ENCODE measurements at regions not wholly inside any gene's neighbourhood (a gene's known extent, or its start where the extent isn't known, plus 50 kb on each side); places are given as distances from the start of the nearest gene placed in this dataset.

DNA sequence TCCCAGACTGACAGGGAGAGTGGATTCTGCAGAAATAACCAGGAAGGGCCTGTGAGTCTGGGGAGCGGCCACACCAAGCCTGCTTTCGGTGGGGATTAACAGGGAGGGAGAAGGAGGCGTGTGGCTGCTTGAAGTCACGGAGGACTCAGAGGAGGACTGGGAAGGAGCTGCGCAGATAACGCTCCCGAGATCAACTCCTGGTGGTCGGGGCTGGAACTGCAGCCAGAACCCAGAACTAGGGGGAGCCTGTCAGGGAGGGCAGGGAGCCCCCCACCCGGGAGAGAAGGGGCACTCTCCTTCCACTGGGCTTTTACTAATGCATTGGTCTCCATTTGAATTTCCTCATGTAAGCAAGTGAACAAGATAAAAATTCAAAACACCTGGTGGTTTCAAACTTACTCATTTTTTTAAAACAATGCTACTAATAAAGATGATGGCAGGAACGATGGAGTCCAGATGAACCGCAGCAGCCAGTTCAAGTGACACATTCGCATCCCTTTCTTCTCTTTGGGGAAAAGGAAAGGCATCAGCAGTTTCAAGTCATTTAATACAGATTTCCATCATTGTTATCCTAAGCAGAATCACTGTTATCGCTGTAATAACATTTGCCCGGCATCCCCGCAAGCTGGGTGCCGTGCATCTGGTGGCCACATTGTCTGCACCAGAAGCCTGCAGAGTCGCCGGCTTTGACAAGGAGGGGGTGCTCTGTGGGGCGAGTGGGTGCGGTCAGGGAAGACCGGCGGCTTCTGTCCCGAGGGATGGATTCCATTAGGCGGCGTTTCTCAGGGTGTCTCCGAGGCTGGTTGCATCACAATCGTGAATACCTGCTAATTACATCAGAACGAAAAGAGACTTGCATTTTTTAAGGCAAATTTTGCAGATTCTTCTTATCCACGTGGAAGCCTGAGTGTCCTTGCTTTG lies 183.0 kb downstream of the FOXL1 start:
- TF ChIP-seq, protein P1, sequence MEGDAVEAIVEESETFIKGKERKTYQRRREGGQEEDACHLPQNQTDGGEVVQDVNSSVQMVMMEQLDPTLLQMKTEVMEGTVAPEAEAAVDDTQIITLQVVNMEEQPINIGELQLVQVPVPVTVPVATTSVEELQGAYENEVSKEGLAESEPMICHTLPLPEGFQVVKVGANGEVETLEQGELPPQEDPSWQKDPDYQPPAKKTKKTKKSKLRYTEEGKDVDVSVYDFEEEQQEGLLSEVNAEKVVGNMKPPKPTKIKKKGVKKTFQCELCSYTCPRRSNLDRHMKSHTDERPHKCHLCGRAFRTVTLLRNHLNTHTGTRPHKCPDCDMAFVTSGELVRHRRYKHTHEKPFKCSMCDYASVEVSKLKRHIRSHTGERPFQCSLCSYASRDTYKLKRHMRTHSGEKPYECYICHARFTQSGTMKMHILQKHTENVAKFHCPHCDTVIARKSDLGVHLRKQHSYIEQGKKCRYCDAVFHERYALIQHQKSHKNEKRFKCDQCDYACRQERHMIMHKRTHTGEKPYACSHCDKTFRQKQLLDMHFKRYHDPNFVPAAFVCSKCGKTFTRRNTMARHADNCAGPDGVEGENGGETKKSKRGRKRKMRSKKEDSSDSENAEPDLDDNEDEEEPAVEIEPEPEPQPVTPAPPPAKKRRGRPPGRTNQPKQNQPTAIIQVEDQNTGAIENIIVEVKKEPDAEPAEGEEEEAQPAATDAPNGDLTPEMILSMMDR (IDR thresholded peaks at IDR 0.05), result peak; percentile 72
- TF ChIP-seq ZFX (IDR thresholded peaks at IDR 0.05; ENCODE audit: borderline replicate concordance), result no peak

All from 22Rv1 (cell line).